ENCODE measurements at regions not wholly inside any gene's neighbourhood (a gene's known extent, or its start where the extent isn't known, plus 50 kb on each side); places are given as distances from the start of the nearest gene placed in this dataset.

- TF ChIP-seq CTCF (IDR thresholded peaks at IDR 0.05): no peak
- TF ChIP-seq POLR2A (IDR thresholded peaks at IDR 0.05): no peak
Measured at GRCh38 chr3:153003441-153003840, 158.6 kb upstream of the RAP2B start.
